Activated CD4-positive, alpha-beta T cell treated with anti-CD3 and anti-CD28 coated beads for 24 hours (primary cell): ENCODE measurements at regions not wholly inside any gene's neighbourhood (a gene's known extent, or its start where the extent isn't known, plus 50 kb on each side); places are given as distances from the start of the nearest gene placed in this dataset.
A peak's percentile ranks its signal among the peaks of the same experiment; 100 is the strongest.

Source experiments
- DNase-seq, 2 donors: peaks; one replicate each; pipeline ENCODE4 v3.0.0-alpha.2; 2020; ENCODE audit warnings: low read depth in 2 of 2

GRCh38 chr18:39019989-39020388, 1454.4 kb upstream of the CELF4 start:
- no peak for DNase-seq

GRCh38 chr18:39007031-39007902, 1441.7 kb upstream of the CELF4 start:
- DNase-seq, result no peak

DNA sequence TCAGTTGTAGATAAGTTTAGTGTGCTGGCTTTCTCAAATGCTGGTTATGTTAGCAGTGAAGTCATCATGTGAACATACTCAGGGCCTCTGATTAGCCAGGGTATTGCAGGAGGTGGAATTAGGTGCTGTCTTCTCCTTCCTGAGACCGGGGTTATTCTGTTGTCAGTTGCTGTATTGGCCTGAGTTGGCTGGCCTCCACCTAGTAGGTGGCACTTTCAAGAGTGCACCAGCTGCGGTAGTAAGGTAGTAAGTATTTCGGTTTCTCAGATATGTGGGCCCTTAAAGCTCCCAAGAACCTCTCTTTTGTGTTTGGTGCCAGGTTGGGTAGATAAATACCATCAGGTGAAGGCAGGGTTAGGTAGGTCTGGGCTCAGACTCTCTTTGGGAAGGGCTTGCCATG, 1430.5 kb upstream of the CELF4 start:
- no peak for DNase-seq

GRCh38 chr18:38993342-38993741, 1427.7 kb upstream of the CELF4 start:
- DNase-seq, result no peak

DNA sequence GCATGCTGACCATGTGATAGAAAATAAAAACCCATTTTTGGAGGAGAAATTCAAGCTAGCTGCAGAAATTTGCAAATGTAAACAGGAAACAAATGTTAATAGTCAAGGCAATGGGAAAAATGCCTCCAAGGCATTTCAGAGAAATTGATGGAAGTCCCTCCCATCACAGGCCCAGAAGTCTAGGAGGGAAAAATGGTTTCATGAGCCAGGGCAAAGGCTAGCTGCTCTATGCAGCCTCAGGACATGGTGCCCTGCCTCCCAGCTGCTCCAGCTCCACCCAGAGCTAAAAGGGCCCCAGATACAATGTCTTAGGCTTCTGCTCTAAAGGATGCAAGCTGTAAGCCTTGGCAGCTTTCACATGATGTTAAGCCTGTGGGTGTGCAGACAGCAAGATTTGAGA, 1419.4 kb upstream of the CELF4 start:
- no peak for DNase-seq

DNA sequence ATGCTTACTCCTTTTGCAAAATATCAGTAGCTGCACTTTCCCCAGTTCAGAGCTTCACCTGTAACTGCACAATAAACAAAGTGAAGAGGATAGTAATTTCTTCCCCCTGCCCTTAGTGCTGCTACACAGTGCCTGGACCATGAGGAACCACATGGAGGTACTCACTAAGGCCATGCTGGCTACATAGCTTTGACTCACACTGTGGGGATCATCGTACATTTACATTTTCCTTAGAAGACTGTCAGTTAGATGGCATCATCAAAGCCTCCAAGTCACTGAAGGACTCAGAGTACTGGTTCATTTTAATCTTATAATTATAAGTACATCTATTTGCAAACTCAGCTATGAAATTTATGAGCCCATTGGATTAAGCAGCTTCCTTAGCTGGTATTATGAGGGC, 1416.5 kb upstream of the CELF4 start:
- DNase-seq, result no peak

- no peak for DNase-seq
Measured at GRCh38 chr18:38981389-38981788, 1415.8 kb upstream of the CELF4 start.

DNA sequence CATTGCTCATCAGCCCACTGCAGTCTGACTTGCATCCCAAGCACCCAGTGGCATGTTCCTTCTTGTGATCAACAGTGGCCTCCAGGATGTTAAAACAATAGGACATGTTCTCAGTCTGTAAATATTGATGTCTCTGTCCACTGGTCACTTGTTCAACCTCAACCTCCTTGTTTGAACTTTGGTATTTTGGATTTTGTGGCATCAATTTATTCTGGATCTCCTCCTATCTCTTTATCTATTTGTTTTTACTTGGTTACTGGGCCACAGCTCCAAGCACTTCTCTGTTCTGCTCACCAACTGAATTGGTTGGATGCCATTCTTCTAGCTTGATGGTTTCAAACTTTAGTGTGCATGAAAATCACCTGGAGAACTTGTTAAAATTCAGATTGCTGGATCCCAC, 1414.8 kb upstream of the CELF4 start:
- no peak for DNase-seq

GRCh38 chr18:38972571-38972970, 1407.0 kb upstream of the CELF4 start:
- no peak for DNase-seq

GRCh38 chr18:38971881-38972280, 1406.3 kb upstream of the CELF4 start:
- no peak for DNase-seq

- DNase-seq, result no peak
Measured at GRCh38 chr18:38966841-38967240, 1401.2 kb upstream of the CELF4 start.

GRCh38 chr18:38963943-38964660, 1398.5 kb upstream of the CELF4 start:
- no peak for DNase-seq

DNA sequence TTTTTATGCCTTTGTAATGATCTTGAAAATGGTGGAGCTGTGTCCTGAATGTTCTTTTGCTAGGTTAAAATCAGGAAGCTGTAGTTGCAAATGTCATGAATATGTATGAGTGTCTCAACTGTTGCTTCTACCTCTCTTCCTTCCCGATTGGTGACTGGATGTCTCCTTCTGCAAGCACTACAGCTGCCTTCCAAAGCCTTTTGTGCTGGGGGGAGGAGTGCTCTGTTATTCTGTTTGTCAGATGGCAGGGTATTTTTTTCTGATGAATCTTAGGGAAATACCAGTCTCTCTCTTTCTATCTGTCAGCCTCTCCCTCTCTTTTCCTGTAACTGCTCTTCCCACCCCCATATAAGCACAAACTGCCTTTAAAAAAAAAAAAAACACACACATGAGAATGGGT, 1396.3 kb upstream of the CELF4 start:
- no peak for DNase-seq

DNA sequence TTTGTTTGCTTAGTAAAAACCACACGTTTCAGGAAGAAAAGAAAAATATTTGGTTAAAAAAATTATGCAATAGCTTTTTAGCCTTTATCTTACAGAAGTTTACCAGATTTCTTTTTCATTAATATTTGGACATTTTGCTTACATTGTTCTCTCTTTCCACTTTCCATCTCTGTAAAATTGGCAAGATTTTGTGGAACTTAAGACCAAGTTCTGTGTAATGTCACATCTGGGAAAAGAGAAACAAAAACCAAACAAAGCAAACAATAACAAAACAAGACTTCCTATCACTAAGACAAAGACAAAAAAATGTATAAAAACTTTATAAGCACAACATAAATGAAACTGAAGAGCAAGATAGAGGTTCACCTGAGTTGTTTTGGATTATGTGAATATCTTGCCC, 1392.1 kb upstream of the CELF4 start:
- DNase-seq, result no peak

- DNase-seq, result no peak
Measured at GRCh38 chr18:38956068-38956467, 1390.5 kb upstream of the CELF4 start.

- no peak for DNase-seq
Measured at GRCh38 chr18:38951633-38952032, 1386.0 kb upstream of the CELF4 start.

DNA sequence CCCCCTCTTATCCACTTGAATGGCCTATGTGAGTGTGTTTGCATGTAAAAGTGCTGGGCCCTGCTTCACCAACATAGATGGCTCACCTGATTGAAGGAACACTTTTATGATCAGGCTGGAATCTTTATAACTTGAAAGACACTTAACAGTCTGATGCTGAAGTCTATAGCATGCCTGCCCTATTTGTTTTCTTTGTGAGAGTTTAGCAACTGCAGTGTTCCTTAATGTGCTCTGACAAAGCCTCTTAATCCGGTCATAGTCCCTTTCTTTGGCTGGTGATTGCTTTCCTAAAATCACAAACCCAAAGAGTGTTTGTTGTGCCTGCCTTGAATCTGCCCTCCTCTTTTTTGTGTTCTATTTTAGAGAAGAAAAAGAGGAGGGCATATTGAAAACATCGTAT, 1382.8 kb upstream of the CELF4 start:
- DNase-seq, result no peak

- DNase-seq, result no peak
Measured at GRCh38 chr18:38944446-38945024, 1378.9 kb upstream of the CELF4 start.

GRCh38 chr18:38941711-38942561, 1376.3 kb upstream of the CELF4 start:
- no peak for DNase-seq

DNA sequence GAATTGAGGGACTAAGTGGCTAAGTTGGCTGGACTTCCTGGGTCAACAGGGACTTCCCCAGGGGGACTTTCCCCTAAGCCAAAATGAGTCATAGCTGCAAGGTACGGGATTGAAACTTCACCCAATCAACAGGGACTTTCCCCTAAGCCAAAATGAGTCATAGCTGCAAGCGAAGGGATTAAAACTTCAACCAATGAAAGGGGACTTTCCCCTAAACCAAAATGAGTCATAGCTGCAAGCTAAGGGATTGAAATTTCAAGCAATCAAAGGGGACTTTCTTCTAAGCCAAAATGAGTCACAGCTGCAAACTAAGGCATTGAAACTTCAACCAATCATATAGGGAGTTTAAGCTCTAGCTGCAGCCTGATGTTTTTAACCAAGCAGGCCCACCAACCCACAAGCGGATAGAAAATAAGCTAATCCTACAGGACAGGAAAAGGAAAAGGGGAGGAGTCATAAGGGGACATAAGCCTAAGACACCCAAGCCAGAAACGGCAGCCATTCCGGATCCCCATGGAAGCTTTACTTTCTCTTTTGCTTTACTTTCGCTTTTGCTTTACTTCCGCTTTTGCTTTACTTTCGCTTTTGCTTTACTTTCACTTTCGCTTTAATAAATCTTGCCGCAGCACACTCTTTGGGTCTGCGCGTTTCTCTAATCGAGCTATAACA, 1375.4 kb upstream of the CELF4 start:
- peak; percentile 10 to 41 for DNase-seq

DNA sequence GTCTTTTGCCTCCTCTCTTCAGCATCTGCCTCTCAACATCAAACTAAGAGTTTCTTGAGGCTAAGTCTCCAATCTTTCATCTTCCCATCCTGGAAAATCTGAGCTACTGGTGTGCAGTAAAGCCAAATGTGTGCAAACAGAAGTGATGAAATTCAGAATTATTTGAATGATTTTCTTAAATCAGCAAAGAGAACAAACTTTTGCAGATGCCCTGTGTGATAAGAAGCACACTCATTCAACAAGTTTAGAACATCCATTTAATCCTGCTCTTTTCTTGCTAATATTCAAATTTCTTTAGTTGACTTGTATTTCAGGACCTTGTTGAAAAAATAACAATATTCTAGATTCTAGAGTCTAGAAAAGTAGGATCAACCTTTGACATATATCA, 1374.9 kb upstream of the CELF4 start:
- no peak for DNase-seq
